ENCODE measurements at regions not wholly inside any gene's neighbourhood (a gene's known extent, or its start where the extent isn't known, plus 50 kb on each side); places are given as distances from the start of the nearest gene placed in this dataset.

DNA sequence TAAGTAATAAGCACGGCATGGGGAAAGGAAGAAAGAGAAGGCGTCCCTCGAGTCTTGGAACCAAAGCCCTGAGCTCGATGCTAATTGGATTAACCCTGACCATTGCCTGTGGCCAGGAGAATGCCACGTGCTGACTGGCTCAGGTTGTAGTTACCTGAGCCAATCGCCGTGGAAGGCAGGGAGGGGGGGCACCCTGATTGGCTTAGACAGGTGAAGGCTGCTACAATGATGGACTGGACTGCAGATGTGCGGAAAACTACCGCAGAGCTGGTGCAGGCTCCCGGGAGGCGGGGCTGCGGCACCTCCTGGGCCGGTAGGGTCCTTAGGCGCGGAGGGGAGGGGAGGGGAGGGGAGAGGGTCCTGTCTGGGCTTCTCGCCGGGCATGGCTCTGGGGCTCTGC is 121.3 kb downstream of the TFAP2C start:
- no peak overlapping the region for H3K23ac ChIP-seq (ENCODE audit: insufficient read length, low read depth, low read length)

More for the DNA sequence above, 121.3 kb downstream of the TFAP2C start:
- Histone ChIP-seq H4K91ac (ENCODE audit: insufficient read length, low read depth, low read length) (no peak overlapping the region), H3K27ac (ENCODE audit: insufficient read length, low read depth, low read length) (no peak overlapping the region), H3K79me1 (ENCODE audit: insufficient read depth, low read depth, low read length, poor library complexity, severe bottlenecking) (no peaks in the 10 kb centered on the region), H2AK5ac (ENCODE audit: insufficient read length, low read length) (no peak overlapping the region), H3K4ac (ENCODE audit: low read depth, low read length) (no peak overlapping the region), H3K23me2 (ENCODE audit: insufficient read length, low read depth, low read length, poor library complexity, severe bottlenecking) (no peaks in the 10 kb centered on the region), H3K9me3 (ENCODE audit: control insufficient read depth, low read depth, low read length) (no peaks in the 10 kb centered on the region), H2BK15ac (ENCODE audit: low read depth, low read length) (no peak overlapping the region), H4K8ac (replicated peaks; ENCODE audit: insufficient read length, low read depth, low read length) (no peak overlapping the region), H3K27me3 (ENCODE audit: insufficient read depth, low read length) (no peaks in the 10 kb centered on the region; the same call in 1 of the 2 replicates), H2BK20ac (ENCODE audit: low read depth, low read length, poor library complexity, severe bottlenecking) (no peak overlapping the region), H2BK12ac (ENCODE audit: insufficient read length, low read depth, low read length) (no peak overlapping the region), H2AFZ (ENCODE audit: low read length) (no peak overlapping the region), H3T11ph (ENCODE audit: low read length) (no peak overlapping the region), H3K79me2 (ENCODE audit: insufficient read depth, low read length) (no peaks in the 10 kb centered on the region), H3K56ac (ENCODE audit: insufficient read length, low read depth, low read length) (no peak overlapping the region), H2BK5ac (ENCODE audit: insufficient read length, low read length) (no peak overlapping the region), H3K18ac (ENCODE audit: insufficient read length, low read depth, low read length) (no peak overlapping the region), H3K4me1 (ENCODE audit: insufficient read depth, low read length) (peaks cover 5% of the 10 kb centered on the region; the same call in 1 of the 2 replicates), H4K20me1 (ENCODE audit: control insufficient read depth, insufficient read depth, insufficient read length) (no peaks in the 10 kb centered on the region), H3K14ac (ENCODE audit: insufficient read depth, low read length) (no peak overlapping the region), H3K4me2 (ENCODE audit: insufficient read depth, insufficient read length, low read length) (no peak overlapping the region), H4K5ac (ENCODE audit: insufficient read length, low read depth, low read length) (no peak overlapping the region), H2BK120ac (ENCODE audit: low read depth, low read length, poor library complexity, severe bottlenecking) (no peak overlapping the region), H3K9ac (ENCODE audit: extremely low read depth, insufficient read length, low read length) (no peak overlapping the region)
- DNase-seq: peak; percentile 96
- TF ChIP-seq, protein P1, sequence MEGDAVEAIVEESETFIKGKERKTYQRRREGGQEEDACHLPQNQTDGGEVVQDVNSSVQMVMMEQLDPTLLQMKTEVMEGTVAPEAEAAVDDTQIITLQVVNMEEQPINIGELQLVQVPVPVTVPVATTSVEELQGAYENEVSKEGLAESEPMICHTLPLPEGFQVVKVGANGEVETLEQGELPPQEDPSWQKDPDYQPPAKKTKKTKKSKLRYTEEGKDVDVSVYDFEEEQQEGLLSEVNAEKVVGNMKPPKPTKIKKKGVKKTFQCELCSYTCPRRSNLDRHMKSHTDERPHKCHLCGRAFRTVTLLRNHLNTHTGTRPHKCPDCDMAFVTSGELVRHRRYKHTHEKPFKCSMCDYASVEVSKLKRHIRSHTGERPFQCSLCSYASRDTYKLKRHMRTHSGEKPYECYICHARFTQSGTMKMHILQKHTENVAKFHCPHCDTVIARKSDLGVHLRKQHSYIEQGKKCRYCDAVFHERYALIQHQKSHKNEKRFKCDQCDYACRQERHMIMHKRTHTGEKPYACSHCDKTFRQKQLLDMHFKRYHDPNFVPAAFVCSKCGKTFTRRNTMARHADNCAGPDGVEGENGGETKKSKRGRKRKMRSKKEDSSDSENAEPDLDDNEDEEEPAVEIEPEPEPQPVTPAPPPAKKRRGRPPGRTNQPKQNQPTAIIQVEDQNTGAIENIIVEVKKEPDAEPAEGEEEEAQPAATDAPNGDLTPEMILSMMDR (conservative IDR thresholded peaks at IDR 0.05): no peak
- WGBS (ENCODE audit: extremely low coverage, insufficient read length, low lambda C conversion rate): no CpG with 5 or more reads among the region's 17 CpGs
- Mint-ChIP-seq H3K9me3 (peaks cover 0 to 3% of the 10 kb centered on the region in 2 experiments; a peak in 1 of 5 replicates), H3K36me3 (ENCODE audit: insufficient read depth in 1 of 3, low read depth in 3 of 3) (peaks cover 0 to 2% (median 0%) of the 10 kb centered on the region in 3 experiments; a peak in 2 of 7 replicates), H3K4me1 (peaks cover 38% of the 10 kb centered on the region in 2 experiments), H3K4me3 (no peak overlapping the region), H3K27ac (no peak overlapping the region), H3K27me3 (ENCODE audit: low read depth) (peaks cover 30% of the 10 kb centered on the region)
